Germinal center (tissue), 1 donor: ENCODE measurements at regions not wholly inside any gene's neighbourhood (a gene's known extent, or its start where the extent isn't known, plus 50 kb on each side); places are given as distances from the start of the nearest gene placed in this dataset.
"Not testable (repeated sequence)": the region's sequence is repeated elsewhere in the genome, so short reads cannot be mapped to it uniquely, and the experiment has no call there.

Experiments
- DNase-seq: peaks from one replicate; pipeline ENCODE4 v3.0.0; 2012; ENCODE audit warnings: mixed read lengths, low spot score

- DNase-seq: not testable (repeated sequence)
These were observed 330.1 kb upstream of the AR start for GRCh38 chrX:67213686-67214085.

- DNase-seq: no peak
These were observed 335.9 kb upstream of the AR start for GRCh38 chrX:67207912-67208311.

GRCh38 chrX:67159437-67159836 is 384.4 kb upstream of the AR start:
- no peak for DNase-seq

GRCh38 chrX:67114635-67115034 is 429.2 kb upstream of the AR start:
- DNase-seq: no peak

GRCh38 chrX:67105758-67106116 is 438.1 kb upstream of the AR start:
- no peak for DNase-seq

GRCh38 chrX:67104982-67105757 is 438.7 kb upstream of the AR start:
- no peak for DNase-seq

- no peak for DNase-seq
These were observed 443.6 kb upstream of the AR start for GRCh38 chrX:67100031-67100884.

GRCh38 chrX:67094061-67094460 is 449.8 kb upstream of the AR start:
- DNase-seq: no peak

GRCh38 chrX:67050760-67051159 is 411.9 kb upstream of the EDA2R start:
- DNase-seq: no peak

GRCh38 chrX:67044866-67045265 is 406.0 kb upstream of the EDA2R start:
- no peak for DNase-seq

GRCh38 chrX:67044029-67044653 is 405.3 kb upstream of the EDA2R start:
- no peak for DNase-seq

- no peak for DNase-seq
These were observed 365.6 kb upstream of the EDA2R start for GRCh38 chrX:67004451-67004850.

- DNase-seq: no peak
These were observed 355.9 kb upstream of the EDA2R start for GRCh38 chrX:66994729-66995128.

- not testable (repeated sequence) for DNase-seq
These were observed 353.2 kb upstream of the EDA2R start for GRCh38 chrX:66992077-66992476.

- DNase-seq: no peak
These were observed 349.5 kb upstream of the EDA2R start for GRCh38 chrX:66988331-66988730.

GRCh38 chrX:66961665-66962064 is 322.8 kb upstream of the EDA2R start:
- DNase-seq: no peak

GRCh38 chrX:66931713-66932112 is 292.8 kb upstream of the EDA2R start:
- DNase-seq: no peak

- DNase-seq: not testable (repeated sequence)
These were observed 291.6 kb upstream of the EDA2R start for GRCh38 chrX:66930516-66930915.

- no peak for DNase-seq
These were observed 281.4 kb upstream of the EDA2R start for GRCh38 chrX:66920296-66920695.

- no peak for DNase-seq
These were observed 280.5 kb upstream of the EDA2R start for GRCh38 chrX:66919280-66919832.

- no peak for DNase-seq
These were observed 279.6 kb upstream of the EDA2R start for GRCh38 chrX:66918511-66918910.

- DNase-seq: no peak
These were observed 277.0 kb upstream of the EDA2R start for GRCh38 chrX:66915893-66916292.

- DNase-seq: no peak
These were observed 275.2 kb upstream of the EDA2R start for GRCh38 chrX:66914080-66914479.
